GM18520 (cell line): ENCODE measurements at regions not wholly inside any gene's neighbourhood (a gene's known extent, or its start where the extent isn't known, plus 50 kb on each side); places are given as distances from the start of the nearest gene placed in this dataset.
"Not testable (repeated sequence)": the region's sequence is repeated elsewhere in the genome, so short reads cannot be mapped to it uniquely, and the experiment has no call there.

ENCODE experiments used
- ATAC-seq: cut with Tn5 transposase; IDR thresholded peaks from one replicate; pipeline ENCODE4 v1.9.1; 2021; ENCODE audit not compliant: unreplicated experiment

DNA sequence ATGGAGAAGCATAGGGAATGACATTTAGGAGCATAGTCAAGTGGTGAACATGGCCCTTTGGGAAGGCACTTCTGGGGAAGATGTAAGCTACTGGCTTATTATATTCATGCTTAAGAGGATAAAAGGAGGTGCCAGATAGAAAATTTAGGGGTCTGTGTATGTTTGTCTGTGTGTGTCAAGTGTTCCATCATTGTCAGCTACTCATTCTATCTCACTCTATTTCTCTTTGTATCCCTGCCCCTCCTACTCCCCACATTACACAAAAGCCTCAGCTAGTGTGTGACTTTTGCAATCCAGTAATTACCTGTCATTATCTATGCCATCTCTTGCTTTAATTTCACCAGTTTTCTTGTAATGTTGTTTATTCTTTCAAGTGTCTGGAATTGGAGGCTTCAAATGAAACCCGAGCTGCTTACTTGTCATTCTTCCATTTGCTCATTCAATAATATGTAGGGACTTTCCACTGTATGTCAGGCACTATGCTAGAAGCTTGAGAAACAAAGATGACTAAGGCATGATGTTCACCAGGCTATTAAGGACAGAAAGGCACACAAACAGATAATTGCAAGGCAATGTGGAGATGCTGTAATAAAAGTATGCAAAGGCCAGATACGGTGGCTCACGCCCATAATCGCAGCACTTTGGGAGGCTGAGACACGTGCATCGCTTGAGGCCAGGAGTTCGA is 229.8 kb upstream of the TEX13C start:
- ATAC-seq: no peak

DNA sequence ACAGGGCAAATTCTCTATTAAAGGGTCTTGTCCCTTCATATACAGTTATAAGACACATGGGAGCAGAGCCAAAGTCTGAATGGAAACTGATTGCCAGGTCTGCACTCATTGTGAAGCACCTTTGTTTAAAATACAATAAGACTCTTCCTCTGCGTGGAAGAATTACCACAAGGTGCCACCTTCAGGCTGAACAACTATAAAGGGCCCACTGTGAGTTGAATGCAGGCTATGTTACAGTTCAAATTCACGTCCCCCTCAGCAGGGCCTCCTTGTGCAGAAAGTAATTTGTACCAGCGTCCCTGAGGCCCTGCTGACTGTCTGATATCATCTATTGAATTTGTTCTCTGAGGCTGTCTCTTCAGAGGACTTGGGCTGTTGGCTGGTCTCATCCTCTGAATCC is 225.8 kb upstream of the TEX13C start:
- no peak for ATAC-seq

- no peak for ATAC-seq
Measured at GRCh38 chrX:125094901-125095300, 224.8 kb upstream of the TEX13C start.

DNA sequence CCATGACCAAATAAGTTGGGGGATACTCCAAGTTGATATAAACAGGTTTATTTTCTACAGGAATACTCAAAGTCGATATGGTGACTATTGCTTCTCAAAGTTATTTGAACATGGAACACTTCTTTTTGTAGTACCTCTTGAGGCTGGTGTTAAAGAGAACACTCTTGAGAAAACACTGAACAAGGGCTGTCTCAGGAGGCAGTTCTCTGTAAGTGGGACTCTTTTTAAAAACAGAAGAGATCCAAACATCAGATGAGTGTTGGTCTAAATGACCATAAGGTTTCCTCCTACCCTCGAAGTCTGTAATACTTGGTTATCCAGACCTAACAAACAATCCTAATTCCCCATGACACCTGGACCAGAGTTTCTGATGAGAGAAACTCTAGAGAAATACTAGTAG is 223.2 kb upstream of the TEX13C start:
- no peak for ATAC-seq

DNA sequence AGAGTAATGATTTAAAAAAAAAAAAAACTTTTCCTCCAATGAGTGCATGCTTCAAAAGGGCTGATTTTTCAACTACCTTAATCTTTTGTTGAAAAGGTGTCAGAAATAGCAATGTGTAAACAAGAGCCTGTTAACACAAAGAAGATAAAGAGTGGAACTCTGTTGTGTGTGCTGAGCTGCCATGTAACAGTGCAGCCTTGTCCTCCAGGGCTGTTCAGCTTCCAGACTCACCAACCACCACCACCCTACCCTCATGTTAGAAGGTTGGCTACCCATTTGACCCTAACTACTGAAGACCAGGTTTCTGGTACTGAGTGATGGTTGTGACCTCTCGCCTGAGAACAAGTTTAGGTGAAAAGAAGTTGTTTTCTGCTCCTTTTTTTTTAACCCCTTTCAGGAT is 222.8 kb upstream of the TEX13C start:
- no peak for ATAC-seq

GRCh38 chrX:125101971-125102755 is 217.5 kb upstream of the TEX13C start:
- no peak for ATAC-seq

DNA sequence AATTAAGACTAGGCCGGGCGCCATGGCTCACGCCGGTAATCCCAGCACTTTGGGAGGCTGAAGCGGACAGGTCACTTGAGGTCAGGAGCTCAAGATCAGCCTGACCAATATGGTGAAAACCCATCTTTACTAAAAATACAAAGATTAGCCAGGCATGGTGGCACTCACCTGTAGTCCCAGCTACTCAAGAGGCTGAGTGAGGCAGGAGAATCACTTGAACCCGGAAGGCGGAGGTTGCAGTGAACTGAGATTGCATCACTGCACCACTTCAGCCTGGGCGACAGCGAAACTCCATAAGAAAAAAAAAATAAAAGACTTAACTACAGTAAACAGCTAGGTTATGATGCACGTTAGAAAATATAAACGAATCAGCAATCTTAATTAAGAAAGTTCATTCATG is 216.0 kb upstream of the TEX13C start:
- no peak for ATAC-seq

DNA sequence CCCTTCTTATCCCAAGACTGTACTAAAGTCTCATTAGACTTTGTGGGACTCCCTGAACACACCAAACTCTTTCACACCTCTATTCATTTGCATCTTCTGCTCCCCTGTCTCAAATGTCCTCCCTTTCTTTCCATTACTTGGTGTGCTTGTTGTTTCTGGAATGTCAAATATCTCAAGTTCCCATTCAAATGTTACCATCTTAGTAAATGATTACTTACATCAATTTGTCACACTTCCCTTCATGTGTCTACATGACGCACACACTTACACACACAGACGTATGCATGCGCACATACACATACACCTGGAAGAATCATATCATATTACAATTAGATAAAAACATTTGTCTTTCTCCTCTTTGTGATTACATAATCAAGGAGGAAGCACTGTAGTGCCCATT is 210.8 kb upstream of the TEX13C start:
- ATAC-seq: no peak

DNA sequence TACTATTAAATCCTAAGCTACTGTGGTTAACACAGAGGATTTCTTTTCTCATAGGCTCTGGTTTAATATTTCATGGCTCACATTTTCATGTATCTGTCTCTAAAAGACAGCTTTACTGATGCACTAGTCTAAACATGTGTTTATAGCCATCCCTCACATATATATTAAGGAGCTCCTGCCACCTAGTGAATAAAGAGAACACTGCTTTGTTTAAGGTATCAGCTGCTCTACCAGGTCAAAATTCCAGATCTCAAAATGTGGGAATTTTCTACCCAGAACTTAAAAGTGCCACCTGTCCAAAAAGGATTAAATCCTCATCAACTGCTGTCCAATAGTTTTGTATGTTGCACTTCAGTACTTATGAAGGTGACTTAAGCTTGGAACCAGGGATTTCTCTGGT is 188.5 kb upstream of the TEX13C start:
- ATAC-seq: no peak

- peak; percentile 41 for ATAC-seq
Measured at GRCh38 chrX:125132274-125132673, 187.4 kb upstream of the TEX13C start.

DNA sequence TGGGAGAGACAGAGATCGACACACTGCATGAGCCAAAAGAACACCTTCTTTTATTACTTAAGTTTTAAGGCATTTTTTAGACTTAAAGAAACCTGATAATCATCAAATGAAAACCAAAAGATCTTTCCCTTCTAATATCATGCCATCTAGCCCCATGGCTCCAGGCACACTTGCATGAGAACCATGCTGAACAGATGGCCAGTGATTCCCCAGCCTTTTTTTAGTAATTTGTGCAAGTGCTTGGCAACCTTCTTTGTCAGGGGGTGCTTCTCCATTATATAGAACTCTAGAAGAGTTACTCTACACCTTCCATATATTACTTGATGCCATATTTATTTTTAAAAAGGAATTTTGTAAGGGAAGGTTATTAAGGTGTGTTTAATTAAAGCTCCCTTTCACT is 182.2 kb upstream of the TEX13C start:
- ATAC-seq: no peak

GRCh38 chrX:125150231-125150630 is 169.4 kb upstream of the TEX13C start:
- no peak for ATAC-seq

DNA sequence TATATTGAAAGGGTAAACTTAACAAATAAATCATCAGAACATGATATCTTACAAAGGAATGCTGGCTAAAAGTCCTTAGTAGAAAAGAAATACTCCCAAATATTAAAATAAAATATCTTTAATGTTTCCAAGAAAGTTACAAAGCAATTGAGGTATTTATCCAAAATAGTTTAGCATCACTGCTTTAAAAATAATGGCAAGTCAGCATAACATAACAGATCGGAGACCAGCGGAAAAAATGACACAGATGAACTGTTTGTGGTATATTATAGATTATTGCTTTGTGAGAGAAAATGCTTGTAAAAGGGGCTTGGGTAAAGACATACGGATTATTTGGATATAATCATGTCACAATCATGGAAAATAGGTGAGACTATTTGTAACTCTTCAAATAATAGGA is 168.5 kb upstream of the TEX13C start:
- ATAC-seq: no peak

GRCh38 chrX:125152011-125152410 is 167.7 kb upstream of the TEX13C start:
- no peak for ATAC-seq

- ATAC-seq: no peak
Measured at GRCh38 chrX:125153621-125154020, 166.1 kb upstream of the TEX13C start.

DNA sequence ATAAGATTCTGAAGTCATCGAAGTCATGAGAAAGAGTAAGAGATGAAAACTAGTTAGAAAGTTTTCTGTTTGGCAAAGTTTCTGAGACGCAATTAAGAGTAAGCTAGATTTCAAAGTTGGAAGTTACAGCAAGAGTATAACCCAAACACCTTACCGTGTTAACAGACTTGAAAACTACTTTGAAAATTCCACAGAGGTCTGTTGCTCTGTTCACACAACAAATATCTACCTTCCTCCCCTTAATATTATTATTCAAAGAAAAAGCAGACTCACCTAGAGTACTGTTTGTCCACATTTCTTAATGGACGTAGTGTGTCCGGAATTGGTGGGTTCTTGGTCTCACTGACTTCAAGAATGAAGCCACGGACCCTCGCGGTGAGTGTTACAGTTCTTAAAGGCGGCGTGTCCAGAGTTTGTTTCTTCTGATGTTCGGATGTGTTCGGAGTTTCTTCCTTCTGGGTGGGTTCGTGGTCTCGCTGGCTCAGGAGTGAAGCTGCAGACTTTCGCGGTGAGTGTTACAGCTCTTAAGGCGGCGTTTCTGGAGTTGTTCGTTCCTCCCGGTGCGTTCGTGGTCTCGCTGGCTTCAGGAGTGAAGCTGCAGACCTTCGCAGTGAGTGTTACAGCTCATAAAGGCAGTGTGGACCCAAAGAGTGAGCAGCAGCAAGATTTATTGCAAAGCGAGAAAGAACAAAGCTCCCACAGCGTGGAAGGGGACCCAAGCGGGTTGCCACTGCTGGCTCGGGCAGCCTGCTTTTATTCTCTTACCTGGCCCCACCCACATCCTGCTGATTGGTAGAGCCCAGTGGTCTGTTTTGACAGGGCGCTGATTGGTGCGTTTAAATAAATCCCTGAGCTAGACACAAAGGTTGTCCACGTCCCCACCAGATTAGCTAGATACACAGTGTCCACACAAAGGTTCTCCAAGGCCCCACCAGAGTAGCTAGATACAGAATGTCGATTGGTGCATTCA is 165.1 kb upstream of the TEX13C start:
- not testable (repeated sequence) for ATAC-seq

GRCh38 chrX:125155296-125156033 is 164.2 kb upstream of the TEX13C start:
- not testable (repeated sequence) for ATAC-seq

- no peak for ATAC-seq
Measured at GRCh38 chrX:125170459-125170858, 149.2 kb upstream of the TEX13C start.

- no peak for ATAC-seq
Measured at GRCh38 chrX:125172531-125172930, 147.1 kb upstream of the TEX13C start.

GRCh38 chrX:125175991-125176584 is 143.6 kb upstream of the TEX13C start:
- ATAC-seq: no peak
